ENCODE measurements at regions not wholly inside any gene's neighbourhood (a gene's known extent, or its start where the extent isn't known, plus 50 kb on each side); places are given as distances from the start of the nearest gene placed in this dataset.
"Not testable (repeated sequence)": the region's sequence is repeated elsewhere in the genome, so short reads cannot be mapped to it uniquely, and the experiment has no call there.

DNA sequence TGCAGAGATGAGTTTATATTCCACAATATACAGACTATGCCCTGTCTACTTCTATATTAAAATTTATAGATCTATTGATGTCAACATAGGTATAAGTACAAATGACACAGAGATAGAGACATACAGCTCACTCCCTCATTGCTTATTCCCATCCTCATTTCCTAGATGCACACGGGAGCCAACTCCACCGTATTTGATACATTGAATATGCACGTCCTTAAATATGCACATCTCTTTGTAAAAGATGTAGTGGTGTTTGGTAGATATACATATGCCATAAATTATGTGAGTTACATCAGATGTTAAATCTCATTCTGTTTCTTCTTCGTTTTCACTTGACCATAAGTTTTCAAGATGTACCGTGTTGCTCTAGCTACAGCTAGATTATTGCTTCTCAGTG, 179.2 kb upstream of the RAB6C start:
- H2AFZ ChIP-seq (ENCODE audit: low read length, unreplicated experiment), result no peak overlapping the region
- no peaks in the 10 kb centered on the region for H3K79me2 ChIP-seq (ENCODE audit: control insufficient read depth, insufficient read depth, low read length, unreplicated experiment)
- H3K4me1 ChIP-seq (ENCODE audit: control insufficient read depth, insufficient read depth, low read length, unreplicated experiment), result no peaks in the 10 kb centered on the region
- H3K36me3 ChIP-seq (ENCODE audit: insufficient read depth, low read length), result no peaks in the 10 kb centered on the region
- H3K27me3 ChIP-seq (ENCODE audit: insufficient read depth, low read length), result no peaks in the 10 kb centered on the region
- no peak overlapping the region for H3K27ac ChIP-seq (ENCODE audit: low read depth, low read length)
- no peak overlapping the region for H3K4me3 ChIP-seq (ENCODE audit: low read depth, low read length)

DNA sequence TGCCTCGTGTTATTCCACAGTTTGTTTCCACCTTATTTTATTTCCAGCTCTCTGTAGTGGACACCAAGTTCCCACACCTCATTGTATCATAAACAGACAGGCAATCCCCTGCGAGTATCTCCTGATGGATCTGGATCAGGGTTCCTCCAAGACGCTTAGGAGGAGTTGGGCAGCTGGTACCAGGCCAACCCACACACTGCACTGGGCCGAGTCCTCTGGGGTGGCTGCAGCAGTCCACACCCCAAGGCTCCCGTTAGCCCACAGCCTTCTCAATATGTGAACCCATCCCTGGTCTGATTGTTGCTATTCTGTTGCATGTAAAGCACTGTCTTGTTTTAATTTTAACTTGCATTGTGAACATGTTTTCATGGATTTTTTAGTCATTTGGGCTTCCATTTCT, 178.8 kb upstream of the RAB6C start:
- no peaks in the 10 kb centered on the region for H3K4me1 ChIP-seq (ENCODE audit: control insufficient read depth, insufficient read depth, low read length, unreplicated experiment)
- H2AFZ ChIP-seq (ENCODE audit: low read length, unreplicated experiment), result no peak overlapping the region
- no peaks in the 10 kb centered on the region for H3K79me2 ChIP-seq (ENCODE audit: control insufficient read depth, insufficient read depth, low read length, unreplicated experiment)
- no peaks in the 10 kb centered on the region for H3K27me3 ChIP-seq (ENCODE audit: insufficient read depth, low read length)
- H3K27ac ChIP-seq (ENCODE audit: low read depth, low read length), result no peak overlapping the region
- no peak overlapping the region for H3K4me3 ChIP-seq (ENCODE audit: low read depth, low read length)
- H3K36me3 ChIP-seq (ENCODE audit: insufficient read depth, low read length), result no peaks in the 10 kb centered on the region

DNA sequence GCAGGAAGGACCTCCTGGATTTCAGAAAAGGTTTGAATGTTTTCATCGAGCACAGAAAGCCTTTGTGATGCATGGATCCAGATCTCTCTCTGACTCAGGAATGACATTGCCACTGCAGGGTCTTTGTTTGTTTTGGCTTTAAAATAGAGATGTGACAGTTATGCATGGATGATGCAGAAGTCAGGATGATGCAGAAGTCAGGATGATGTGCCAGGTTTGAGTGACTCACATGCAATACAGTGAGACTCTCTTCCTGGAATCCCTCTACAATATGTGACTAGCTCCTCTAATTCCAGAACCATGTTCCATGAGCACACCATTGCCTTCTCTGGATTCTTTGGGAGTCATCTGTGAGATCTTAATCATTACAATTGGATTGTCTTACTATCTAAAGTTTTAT, 177.9 kb upstream of the RAB6C start:
- H3K27me3 ChIP-seq (ENCODE audit: insufficient read depth, low read length), result no peaks in the 10 kb centered on the region
- H3K79me2 ChIP-seq (ENCODE audit: control insufficient read depth, insufficient read depth, low read length, unreplicated experiment), result no peaks in the 10 kb centered on the region
- H2AFZ ChIP-seq (ENCODE audit: low read length, unreplicated experiment), result no peak overlapping the region
- no peaks in the 10 kb centered on the region for H3K36me3 ChIP-seq (ENCODE audit: insufficient read depth, low read length)
- no peak overlapping the region for H3K27ac ChIP-seq (ENCODE audit: low read depth, low read length)
- H3K4me3 ChIP-seq (ENCODE audit: low read depth, low read length), result no peak overlapping the region
- H3K4me1 ChIP-seq (ENCODE audit: control insufficient read depth, insufficient read depth, low read length, unreplicated experiment), result no peaks in the 10 kb centered on the region

DNA sequence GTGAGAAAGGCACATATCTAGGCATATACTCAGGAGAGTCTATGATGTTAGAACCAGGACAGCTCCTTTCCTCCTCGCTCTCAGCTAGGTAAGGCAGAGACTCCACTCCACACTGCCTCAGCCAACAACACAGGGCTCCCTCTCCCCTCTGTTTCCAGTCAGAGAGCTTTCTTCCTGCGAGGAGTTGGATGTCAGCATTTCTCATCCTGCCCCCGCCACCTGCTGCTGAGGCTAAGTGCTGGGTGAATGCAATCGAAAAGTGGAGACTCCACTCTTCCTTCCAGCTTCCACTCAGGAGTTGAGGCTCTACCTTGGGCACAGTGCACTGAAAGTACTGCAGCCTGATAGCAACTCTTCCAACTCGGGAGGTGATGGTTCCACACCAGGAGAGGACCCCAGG, 177.2 kb upstream of the RAB6C start:
- H3K27me3 ChIP-seq (ENCODE audit: insufficient read depth, low read length), result no peaks in the 10 kb centered on the region
- no peak overlapping the region for H3K27ac ChIP-seq (ENCODE audit: low read depth, low read length)
- H2AFZ ChIP-seq (ENCODE audit: low read length, unreplicated experiment), result no peak overlapping the region
- no peaks in the 10 kb centered on the region for H3K4me1 ChIP-seq (ENCODE audit: control insufficient read depth, insufficient read depth, low read length, unreplicated experiment)
- H3K36me3 ChIP-seq (ENCODE audit: insufficient read depth, low read length), result no peaks in the 10 kb centered on the region
- H3K79me2 ChIP-seq (ENCODE audit: control insufficient read depth, insufficient read depth, low read length, unreplicated experiment), result no peaks in the 10 kb centered on the region
- no peak overlapping the region for H3K4me3 ChIP-seq (ENCODE audit: low read depth, low read length)

DNA sequence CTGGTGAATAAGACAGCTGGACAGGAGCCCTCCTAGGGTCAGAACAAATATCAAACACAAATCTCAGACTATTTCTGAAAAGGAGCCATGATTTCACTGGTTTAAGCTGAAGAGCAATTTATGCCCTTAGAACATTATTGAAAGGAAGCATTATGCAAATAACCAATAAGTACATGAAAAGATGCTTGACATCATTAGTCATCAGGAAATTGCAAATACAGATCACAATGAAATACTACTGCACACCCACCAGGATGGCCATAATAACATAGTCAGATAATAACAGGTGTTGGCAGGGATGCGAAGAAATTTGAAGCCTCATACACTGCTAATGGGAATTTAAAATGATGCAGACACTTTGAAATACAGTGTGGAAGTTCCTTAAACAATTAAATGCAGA, 176.4 kb upstream of the RAB6C start:
- Histone ChIP-seq H3K36me3 (ENCODE audit: insufficient read depth, low read length) (no peaks in the 10 kb centered on the region), H3K79me2 (ENCODE audit: control insufficient read depth, insufficient read depth, low read length, unreplicated experiment) (no peaks in the 10 kb centered on the region), H3K4me3 (ENCODE audit: low read depth, low read length) (no peak overlapping the region), H3K27ac (ENCODE audit: low read depth, low read length) (no peak overlapping the region), H3K4me1 (ENCODE audit: control insufficient read depth, insufficient read depth, low read length, unreplicated experiment) (no peaks in the 10 kb centered on the region), H3K27me3 (ENCODE audit: insufficient read depth, low read length) (no peaks in the 10 kb centered on the region), H2AFZ (ENCODE audit: low read length, unreplicated experiment) (no peak overlapping the region)

DNA sequence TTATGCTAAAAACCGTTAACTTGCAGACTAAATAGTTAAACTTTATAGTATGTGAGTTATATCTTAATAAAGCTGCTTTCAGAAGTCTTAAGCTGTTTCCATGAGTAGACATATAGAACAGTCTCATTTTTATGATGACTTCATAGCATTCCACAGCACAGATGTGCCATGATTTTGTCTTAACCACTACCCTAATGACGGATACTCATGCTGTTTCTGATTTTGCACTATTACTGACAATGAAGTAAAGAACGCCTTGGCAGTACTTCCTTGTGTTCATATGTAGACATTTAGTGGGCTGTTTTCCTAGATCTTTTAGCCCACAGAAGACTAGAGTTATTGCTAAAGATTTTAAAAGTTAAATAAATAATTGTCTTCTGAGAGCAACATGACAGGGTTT, 175.6 kb upstream of the RAB6C start:
- no peaks in the 10 kb centered on the region for H3K79me2 ChIP-seq (ENCODE audit: control insufficient read depth, insufficient read depth, low read length, unreplicated experiment)
- H2AFZ ChIP-seq (ENCODE audit: low read length, unreplicated experiment), result no peak overlapping the region
- H3K27me3 ChIP-seq (ENCODE audit: insufficient read depth, low read length), result no peaks in the 10 kb centered on the region
- H3K27ac ChIP-seq (ENCODE audit: low read depth, low read length), result no peak overlapping the region
- no peak overlapping the region for H3K4me3 ChIP-seq (ENCODE audit: low read depth, low read length)
- no peaks in the 10 kb centered on the region for H3K36me3 ChIP-seq (ENCODE audit: insufficient read depth, low read length)
- no peaks in the 10 kb centered on the region for H3K4me1 ChIP-seq (ENCODE audit: control insufficient read depth, insufficient read depth, low read length, unreplicated experiment)

DNA sequence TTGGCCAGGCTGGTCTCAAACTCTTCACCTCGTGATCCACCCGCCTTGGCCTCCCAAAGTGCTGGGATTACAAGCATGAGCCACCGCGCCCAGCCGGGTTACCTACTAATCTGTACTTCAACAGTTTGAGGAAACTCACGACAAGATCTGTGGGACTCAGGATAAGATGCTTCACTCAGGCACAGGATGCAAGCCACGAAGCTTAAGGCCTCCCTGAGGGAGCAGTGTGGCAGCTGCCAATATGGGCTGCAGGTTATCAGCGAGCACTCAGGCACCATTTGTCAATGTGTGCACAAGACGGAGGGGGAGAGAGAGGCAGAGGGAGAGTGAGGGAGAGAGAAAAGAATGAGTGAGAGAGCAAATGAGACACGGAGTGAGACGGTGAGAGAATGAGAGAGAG, 173.6 kb upstream of the RAB6C start:
- no peak overlapping the region for H3K4me3 ChIP-seq (ENCODE audit: low read depth, low read length)
- H3K27ac ChIP-seq (ENCODE audit: low read depth, low read length), result no peak overlapping the region
- no peaks in the 10 kb centered on the region for H3K27me3 ChIP-seq (ENCODE audit: insufficient read depth, low read length)
- no peak overlapping the region for H2AFZ ChIP-seq (ENCODE audit: low read length, unreplicated experiment)
- H3K36me3 ChIP-seq (ENCODE audit: insufficient read depth, low read length), result no peaks in the 10 kb centered on the region
- no peaks in the 10 kb centered on the region for H3K4me1 ChIP-seq (ENCODE audit: control insufficient read depth, insufficient read depth, low read length, unreplicated experiment)
- H3K79me2 ChIP-seq (ENCODE audit: control insufficient read depth, insufficient read depth, low read length, unreplicated experiment), result no peaks in the 10 kb centered on the region

DNA sequence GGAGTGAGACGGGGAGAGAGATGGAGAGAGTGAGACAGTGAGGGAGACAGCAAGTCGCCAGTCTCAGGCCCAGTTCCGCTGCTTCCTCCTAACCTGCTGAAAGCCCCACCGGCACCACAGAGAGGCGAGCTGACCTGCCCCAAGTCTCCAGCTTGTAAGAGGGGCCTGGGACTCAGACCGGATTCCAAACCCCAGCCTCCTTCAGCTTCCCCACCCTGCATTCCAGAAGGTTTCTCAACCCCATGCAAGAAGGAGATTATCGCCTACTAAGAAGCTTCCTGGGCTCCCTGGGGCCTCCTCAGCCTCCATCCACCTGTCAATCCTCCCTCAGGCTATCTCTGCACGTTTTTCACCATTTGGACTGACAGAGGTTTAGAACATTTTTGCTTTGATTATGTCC, 173.1 kb upstream of the RAB6C start:
- Histone ChIP-seq H3K27me3 (ENCODE audit: insufficient read depth, low read length) (no peaks in the 10 kb centered on the region), H3K36me3 (ENCODE audit: insufficient read depth, low read length) (no peaks in the 10 kb centered on the region), H3K4me1 (ENCODE audit: control insufficient read depth, insufficient read depth, low read length, unreplicated experiment) (no peaks in the 10 kb centered on the region), H3K27ac (ENCODE audit: low read depth, low read length) (no peak overlapping the region), H3K79me2 (ENCODE audit: control insufficient read depth, insufficient read depth, low read length, unreplicated experiment) (no peaks in the 10 kb centered on the region), H3K4me3 (ENCODE audit: low read depth, low read length) (no peak overlapping the region), H2AFZ (ENCODE audit: low read length, unreplicated experiment) (no peak overlapping the region)

DNA sequence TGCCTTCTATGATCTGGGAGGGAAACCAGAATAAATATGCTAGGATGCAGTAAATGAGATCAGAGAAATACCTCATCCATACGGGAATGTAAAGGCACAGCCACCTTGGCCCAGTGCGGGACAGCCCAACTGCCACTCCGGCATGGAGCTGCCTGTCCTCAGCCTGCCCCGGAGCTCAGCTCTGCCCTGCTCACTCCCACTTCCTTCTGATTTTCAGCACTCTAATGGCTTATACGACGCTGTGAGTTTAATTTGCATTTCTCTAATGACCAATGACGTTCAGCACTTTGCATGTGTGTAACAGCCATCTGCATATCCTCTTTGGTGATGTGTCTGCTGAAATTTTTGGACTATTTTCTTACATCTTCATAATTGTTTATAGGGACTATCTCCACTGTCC, 172.5 kb upstream of the RAB6C start:
- Histone ChIP-seq H3K27ac (ENCODE audit: low read depth, low read length) (no peak overlapping the region), H2AFZ (ENCODE audit: low read length, unreplicated experiment) (no peak overlapping the region), H3K4me1 (ENCODE audit: control insufficient read depth, insufficient read depth, low read length, unreplicated experiment) (no peaks in the 10 kb centered on the region), H3K27me3 (ENCODE audit: insufficient read depth, low read length) (no peaks in the 10 kb centered on the region), H3K36me3 (ENCODE audit: insufficient read depth, low read length) (no peaks in the 10 kb centered on the region), H3K4me3 (ENCODE audit: low read depth, low read length) (no peak overlapping the region), H3K79me2 (ENCODE audit: control insufficient read depth, insufficient read depth, low read length, unreplicated experiment) (no peaks in the 10 kb centered on the region)

DNA sequence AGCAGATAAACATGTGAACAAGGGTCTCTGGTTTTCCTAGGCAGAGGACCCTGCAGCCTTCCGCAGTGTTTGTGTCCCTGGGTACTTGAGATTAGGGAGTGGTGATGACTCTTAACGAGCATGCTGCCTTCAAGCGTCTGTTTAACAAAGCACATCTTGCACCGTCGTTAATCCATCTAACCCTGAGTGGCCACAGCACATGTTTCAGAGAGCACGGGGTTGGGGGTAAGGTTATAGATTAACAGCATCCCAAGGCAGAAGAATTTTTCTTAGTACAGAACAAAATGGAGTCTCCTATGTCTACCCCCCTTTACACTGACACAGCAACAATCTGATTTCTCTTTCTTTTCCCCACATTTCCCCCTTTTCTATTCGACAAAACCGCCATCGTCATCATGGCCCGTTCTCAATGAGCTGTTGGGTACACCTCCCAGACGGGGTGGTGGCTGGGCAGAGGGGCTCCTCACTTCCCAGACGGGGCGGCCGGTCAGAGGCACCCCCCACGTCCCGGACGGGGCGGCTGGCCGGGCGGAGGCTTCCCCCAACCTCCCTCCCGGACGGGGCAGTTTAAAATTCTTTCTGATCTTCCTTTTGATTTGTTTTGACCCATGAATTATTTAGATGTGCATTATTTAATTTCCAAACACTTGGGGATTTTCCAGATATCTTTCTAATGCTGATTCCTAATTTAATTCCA, 171.7 kb upstream of the RAB6C start:
- not testable (repeated sequence) for H3K27me3 ChIP-seq (ENCODE audit: insufficient read depth, low read length); H3K27ac ChIP-seq (ENCODE audit: low read depth, low read length); H3K4me1 ChIP-seq (ENCODE audit: control insufficient read depth, insufficient read depth, low read length, unreplicated experiment); H3K79me2 ChIP-seq (ENCODE audit: control insufficient read depth, insufficient read depth, low read length, unreplicated experiment); H3K36me3 ChIP-seq (ENCODE audit: insufficient read depth, low read length); H3K4me3 ChIP-seq (ENCODE audit: low read depth, low read length); H2AFZ ChIP-seq (ENCODE audit: low read length, unreplicated experiment)

DNA sequence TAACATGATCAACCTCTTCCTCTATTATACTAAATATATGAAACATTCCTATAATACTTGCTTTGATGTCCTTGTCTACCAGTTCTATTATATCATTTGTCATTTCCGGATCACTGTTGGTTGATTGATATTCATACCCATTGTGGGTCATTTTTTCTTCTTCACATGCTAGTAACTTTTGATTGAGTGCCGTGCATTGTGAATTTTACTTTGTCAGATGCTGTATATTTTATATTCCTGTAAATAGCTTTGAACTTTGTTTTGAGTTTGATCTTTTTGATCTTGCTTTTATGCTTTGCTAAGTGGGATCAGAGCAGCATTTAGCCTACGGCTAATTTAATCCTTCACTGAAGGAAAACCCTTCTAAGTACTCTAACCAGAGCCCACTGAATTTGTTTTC, 168.9 kb upstream of the RAB6C start:
- Histone ChIP-seq H2AFZ (ENCODE audit: low read length, unreplicated experiment) (no peak overlapping the region), H3K79me2 (ENCODE audit: control insufficient read depth, insufficient read depth, low read length, unreplicated experiment) (no peaks in the 10 kb centered on the region), H3K4me1 (ENCODE audit: control insufficient read depth, insufficient read depth, low read length, unreplicated experiment) (no peaks in the 10 kb centered on the region), H3K4me3 (ENCODE audit: low read depth, low read length) (no peak overlapping the region), H3K27me3 (ENCODE audit: insufficient read depth, low read length) (no peaks in the 10 kb centered on the region), H3K36me3 (ENCODE audit: insufficient read depth, low read length) (no peaks in the 10 kb centered on the region), H3K27ac (ENCODE audit: low read depth, low read length) (no peak overlapping the region)
